IPS DF 4.7 (cell line): ENCODE measurements at regions not wholly inside any gene's neighbourhood (a gene's known extent, or its start where the extent isn't known, plus 50 kb on each side); places are given as distances from the start of the nearest gene placed in this dataset.
"Not testable (repeated sequence)": the region's sequence is repeated elsewhere in the genome, so short reads cannot be mapped to it uniquely, and the experiment has no call there.

ENCODE experiments used
- DNase-seq: peaks from one replicate; pipeline ENCODE4 v3.0.0-alpha.2; 2013; ENCODE audit warnings: low spot score; ENCODE audit errors: extremely low read depth

GRCh38 chr5:21613971-21614488 is 1239.1 kb downstream of the CDH12 start:
- DNase-seq: peak; percentile 49

GRCh38 chr5:21603796-21604195 is 1249.3 kb downstream of the CDH12 start:
- no peak for DNase-seq

GRCh38 chr5:21594566-21594965 is 1258.6 kb downstream of the CDH12 start:
- no peak for DNase-seq

GRCh38 chr5:21593261-21593660 is 1259.9 kb downstream of the CDH12 start:
- no peak for DNase-seq

GRCh38 chr5:21581508-21581907 is 1271.6 kb downstream of the CDH12 start:
- DNase-seq: no peak

GRCh38 chr5:21574961-21575360 is 1278.2 kb downstream of the CDH12 start:
- no peak for DNase-seq

- no peak for DNase-seq
Measured at GRCh38 chr5:21574438-21574837, 1278.7 kb downstream of the CDH12 start.

GRCh38 chr5:21573416-21574314 is 1279.5 kb downstream of the CDH12 start:
- no peak for DNase-seq

GRCh38 chr5:21571196-21571595 is 1281.9 kb downstream of the CDH12 start:
- not testable (repeated sequence) for DNase-seq

GRCh38 chr5:21559109-21559508 is 1294.0 kb downstream of the CDH12 start:
- DNase-seq: not testable (repeated sequence)

- DNase-seq: not testable (repeated sequence)
Measured at GRCh38 chr5:21552263-21552662, 1300.9 kb downstream of the CDH12 start.

- DNase-seq: not testable (repeated sequence)
Measured at GRCh38 chr5:21550916-21551315, 1302.2 kb downstream of the CDH12 start.

- not testable (repeated sequence) for DNase-seq
Measured at GRCh38 chr5:21547656-21548055, 1305.5 kb downstream of the CDH12 start.

GRCh38 chr5:21535114-21535513 is 1318.0 kb downstream of the CDH12 start:
- not testable (repeated sequence) for DNase-seq

GRCh38 chr5:21521157-21521556 is 1332.0 kb downstream of the CDH12 start:
- DNase-seq: not testable (repeated sequence)

- DNase-seq: not testable (repeated sequence)
Measured at GRCh38 chr5:21496926-21497325, 1356.2 kb downstream of the CDH12 start.

- not testable (repeated sequence) for DNase-seq
Measured at GRCh38 chr5:21496056-21496455, 1357.1 kb downstream of the CDH12 start.

GRCh38 chr5:21495235-21495634 is 1357.9 kb downstream of the CDH12 start:
- DNase-seq: not testable (repeated sequence)

GRCh38 chr5:21494033-21494432 is 1359.1 kb downstream of the CDH12 start:
- not testable (repeated sequence) for DNase-seq

GRCh38 chr5:21491182-21491581 is 1362.0 kb downstream of the CDH12 start:
- DNase-seq: not testable (repeated sequence)

GRCh38 chr5:21488828-21489227 is 1364.3 kb downstream of the CDH12 start:
- not testable (repeated sequence) for DNase-seq

- not testable (repeated sequence) for DNase-seq
Measured at GRCh38 chr5:21485458-21486000, 1367.6 kb downstream of the CDH12 start.
